Adipocyte (in vitro differentiated cells): ENCODE measurements at regions not wholly inside any gene's neighbourhood (a gene's known extent, or its start where the extent isn't known, plus 50 kb on each side); places are given as distances from the start of the nearest gene placed in this dataset.

Source experiments
- DNase-seq: peaks from one replicate; pipeline ENCODE4 v3.0.0-alpha.2; 2015; ENCODE audit warnings: low read depth
- H3K27me3 ChIP-seq: replicated peaks from 2 replicates; pipeline ENCODE4 v1.7.0; 2013; ENCODE audit warnings: mild to moderate bottlenecking, low read length, moderate library complexity; ENCODE audit not compliant: control insufficient read depth, insufficient read depth
- H3K36me3 ChIP-seq: 2 replicates; pipeline ENCODE4 v1.7.0; 2013; ENCODE audit warnings: low read length, mild to moderate bottlenecking, moderate library complexity; ENCODE audit not compliant: control insufficient read depth, insufficient read depth, severe bottlenecking
- H3K4me1 ChIP-seq: 2 replicates; pipeline ENCODE4 v1.7.0; 2013; ENCODE audit warnings: mild to moderate bottlenecking, low read length, moderate library complexity; ENCODE audit not compliant: control insufficient read depth, insufficient read depth
- H3K4me3 ChIP-seq: 2 replicates; pipeline ENCODE4 v1.7.0; 2013; ENCODE audit warnings: mild to moderate bottlenecking, low read length, moderate library complexity
- H3K9ac ChIP-seq: 2 replicates; pipeline ENCODE4 v1.7.0; 2013; ENCODE audit warnings: mild to moderate bottlenecking, low read length, moderate library complexity
- H3K9me3 ChIP-seq: 2 replicates; pipeline ENCODE4 v1.7.0; 2013; ENCODE audit warnings: mild to moderate bottlenecking, low read length, moderate library complexity; ENCODE audit not compliant: control insufficient read depth

- Histone ChIP-seq H3K4me3 (no peak overlapping the region), H3K9me3 (no peaks in the 10 kb centered on the region), H3K27me3 (no peaks in the 10 kb centered on the region), H3K9ac (no peak overlapping the region), H3K36me3 (no peaks in the 10 kb centered on the region), H3K4me1 (peaks cover under 1% of the 10 kb centered on the region)
- no peak for DNase-seq
Measured at GRCh38 chr5:33068786-33069185, 357.7 kb downstream of the NPR3 start.

- Histone ChIP-seq H3K4me3 (no peak overlapping the region), H3K4me1 (peaks cover 16% of the 10 kb centered on the region), H3K36me3 (no peaks in the 10 kb centered on the region), H3K9me3 (no peaks in the 10 kb centered on the region), H3K27me3 (no peaks in the 10 kb centered on the region), H3K9ac (no peak overlapping the region)
- no peak for DNase-seq
Measured at GRCh38 chr5:33072296-33072695, 361.2 kb downstream of the NPR3 start.

- Histone ChIP-seq H3K4me1 (peaks cover 16% of the 10 kb centered on the region), H3K4me3 (no peak overlapping the region), H3K36me3 (no peaks in the 10 kb centered on the region), H3K9ac (no peak overlapping the region), H3K27me3 (no peaks in the 10 kb centered on the region), H3K9me3 (no peaks in the 10 kb centered on the region)
- no peak for DNase-seq
Measured at GRCh38 chr5:33072726-33073125, 361.6 kb downstream of the NPR3 start.

GRCh38 chr5:33073881-33074327, 362.8 kb downstream of the NPR3 start:
- Histone ChIP-seq H3K4me1 (peaks cover 16% of the 10 kb centered on the region), H3K9ac (no peak overlapping the region), H3K4me3 (no peak overlapping the region), H3K9me3 (no peaks in the 10 kb centered on the region), H3K36me3 (no peaks in the 10 kb centered on the region), H3K27me3 (no peaks in the 10 kb centered on the region)
- no peak for DNase-seq

GRCh38 chr5:33074548-33074947, 363.4 kb downstream of the NPR3 start:
- no peaks in the 10 kb centered on the region for H3K27me3 ChIP-seq
- no peaks in the 10 kb centered on the region for H3K9me3 ChIP-seq
- peak overlapping the region; percentile 30 for H3K9ac ChIP-seq
- H3K4me3 ChIP-seq = no peak overlapping the region
- DNase-seq = peak; percentile 65
- peaks cover 22% of the 10 kb centered on the region for H3K4me1 ChIP-seq
- H3K36me3 ChIP-seq = no peaks in the 10 kb centered on the region

GRCh38 chr5:33075731-33076130, 364.6 kb downstream of the NPR3 start:
- Histone ChIP-seq H3K9me3 (no peaks in the 10 kb centered on the region), H3K36me3 (no peaks in the 10 kb centered on the region), H3K4me1 (peaks cover 26% of the 10 kb centered on the region), H3K4me3 (no peak overlapping the region), H3K27me3 (no peaks in the 10 kb centered on the region), H3K9ac (no peak overlapping the region)
- peak; percentile 35 for DNase-seq

GRCh38 chr5:33079548-33079947, 361.2 kb upstream of the TARS1 start:
- no peaks in the 10 kb centered on the region for H3K36me3 ChIP-seq

GRCh38 chr5:33080287-33080686, 360.5 kb upstream of the TARS1 start:
- H3K4me1 ChIP-seq = peaks cover 10% of the 10 kb centered on the region
- no peaks in the 10 kb centered on the region for H3K36me3 ChIP-seq
- no peaks in the 10 kb centered on the region for H3K9me3 ChIP-seq
- no peak for DNase-seq
- no peaks in the 10 kb centered on the region for H3K27me3 ChIP-seq
- H3K9ac ChIP-seq = no peak overlapping the region
- H3K4me3 ChIP-seq = no peak overlapping the region

More at GRCh38 chr5:33079548-33079947, 361.2 kb upstream of the TARS1 start:
- Histone ChIP-seq H3K27me3 (no peaks in the 10 kb centered on the region), H3K4me3 (no peak overlapping the region), H3K4me1 (peaks cover 18% of the 10 kb centered on the region), H3K9ac (no peak overlapping the region), H3K9me3 (no peaks in the 10 kb centered on the region)
- peak; percentile 17 for DNase-seq

- no peaks in the 10 kb centered on the region for H3K9me3 ChIP-seq
- peaks cover 40% of the 10 kb centered on the region for H3K4me1 ChIP-seq
- no peaks in the 10 kb centered on the region for H3K36me3 ChIP-seq
- peak overlapping the region; percentile 66 for H3K9ac ChIP-seq
- DNase-seq = no peak
- H3K27me3 ChIP-seq = no peaks in the 10 kb centered on the region
- H3K4me3 ChIP-seq = peak overlapping the region; percentile 3
Measured at GRCh38 chr5:33088176-33088575, 352.6 kb upstream of the TARS1 start.

- Histone ChIP-seq H3K4me3 (peak overlapping the region; percentile 34), H3K9me3 (no peaks in the 10 kb centered on the region), H3K27me3 (no peaks in the 10 kb centered on the region), H3K36me3 (no peaks in the 10 kb centered on the region), H3K9ac (peak overlapping the region; percentile 55), H3K4me1 (peaks cover 43% of the 10 kb centered on the region)
- peak; percentile 86 for DNase-seq
Measured at GRCh38 chr5:33091571-33092363, 349.0 kb upstream of the TARS1 start.

- no peaks in the 10 kb centered on the region for H3K36me3 ChIP-seq
- no peaks in the 10 kb centered on the region for H3K27me3 ChIP-seq
- peak overlapping the region; percentile 34 for H3K4me3 ChIP-seq
- peaks cover 41% of the 10 kb centered on the region for H3K4me1 ChIP-seq
- H3K9ac ChIP-seq = peak overlapping the region; percentile 43
- no peaks in the 10 kb centered on the region for H3K9me3 ChIP-seq
- DNase-seq = no peak
Measured at GRCh38 chr5:33092719-33093118, 348.0 kb upstream of the TARS1 start.

- DNase-seq = no peak
- no peaks in the 10 kb centered on the region for H3K27me3 ChIP-seq
- peaks cover 14% of the 10 kb centered on the region for H3K9me3 ChIP-seq
- H3K9ac ChIP-seq = no peak overlapping the region
- peaks cover 19% of the 10 kb centered on the region for H3K4me1 ChIP-seq
- no peak overlapping the region for H3K4me3 ChIP-seq
- H3K36me3 ChIP-seq = no peaks in the 10 kb centered on the region
Measured at GRCh38 chr5:33102551-33102950, 338.2 kb upstream of the TARS1 start.
